ENCODE measurements at regions not wholly inside any gene's neighbourhood (a gene's known extent, or its start where the extent isn't known, plus 50 kb on each side); places are given as distances from the start of the nearest gene placed in this dataset.

DNA sequence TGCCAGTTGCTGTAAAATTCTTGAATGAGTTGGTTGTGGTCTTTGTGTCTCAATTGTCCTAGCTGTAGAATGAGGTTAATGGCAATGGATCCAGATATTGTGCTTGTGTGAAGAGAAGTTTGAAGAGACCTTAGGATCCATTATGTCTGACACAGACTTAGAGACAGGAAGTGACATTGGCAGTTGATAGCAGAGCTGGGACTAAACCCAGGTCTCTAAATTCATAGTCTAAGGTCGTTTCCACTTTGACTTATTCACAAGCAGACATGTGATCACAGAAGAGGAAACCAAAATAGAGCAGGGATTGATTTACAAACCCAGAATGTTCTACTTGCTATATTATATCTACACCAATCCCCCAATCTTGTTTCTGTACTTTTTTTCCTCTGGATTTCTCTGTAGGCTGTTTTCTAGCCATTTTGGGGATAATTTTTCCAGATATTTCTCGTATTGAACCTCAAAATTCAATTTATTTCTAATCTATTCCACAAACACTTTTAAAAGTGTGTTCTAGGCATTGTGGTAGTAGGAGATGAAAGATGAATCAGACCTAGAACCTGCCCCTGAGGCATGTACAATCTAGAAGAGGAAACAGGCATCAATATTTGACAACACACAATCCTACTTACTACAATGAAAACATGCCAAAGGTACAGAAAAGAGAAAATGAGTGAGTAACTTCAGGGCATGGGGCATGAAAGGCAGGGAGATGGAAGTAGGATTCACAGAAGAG, 123.3 kb downstream of the NFKBIZ start:
- TF ChIP-seq, protein P1, sequence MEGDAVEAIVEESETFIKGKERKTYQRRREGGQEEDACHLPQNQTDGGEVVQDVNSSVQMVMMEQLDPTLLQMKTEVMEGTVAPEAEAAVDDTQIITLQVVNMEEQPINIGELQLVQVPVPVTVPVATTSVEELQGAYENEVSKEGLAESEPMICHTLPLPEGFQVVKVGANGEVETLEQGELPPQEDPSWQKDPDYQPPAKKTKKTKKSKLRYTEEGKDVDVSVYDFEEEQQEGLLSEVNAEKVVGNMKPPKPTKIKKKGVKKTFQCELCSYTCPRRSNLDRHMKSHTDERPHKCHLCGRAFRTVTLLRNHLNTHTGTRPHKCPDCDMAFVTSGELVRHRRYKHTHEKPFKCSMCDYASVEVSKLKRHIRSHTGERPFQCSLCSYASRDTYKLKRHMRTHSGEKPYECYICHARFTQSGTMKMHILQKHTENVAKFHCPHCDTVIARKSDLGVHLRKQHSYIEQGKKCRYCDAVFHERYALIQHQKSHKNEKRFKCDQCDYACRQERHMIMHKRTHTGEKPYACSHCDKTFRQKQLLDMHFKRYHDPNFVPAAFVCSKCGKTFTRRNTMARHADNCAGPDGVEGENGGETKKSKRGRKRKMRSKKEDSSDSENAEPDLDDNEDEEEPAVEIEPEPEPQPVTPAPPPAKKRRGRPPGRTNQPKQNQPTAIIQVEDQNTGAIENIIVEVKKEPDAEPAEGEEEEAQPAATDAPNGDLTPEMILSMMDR (conservative IDR thresholded peaks at IDR 0.05 in 1 of 2, IDR thresholded peaks at IDR 0.05 in 1 of 2; ENCODE audit: low read depth in 1 of 2, low read length in 2 of 2), result no peak
- TF ChIP-seq EZH2 (IDR thresholded peaks at IDR 0.05; ENCODE audit: low read length, missing control alignments), result no peak

Data from fibroblast of lung (primary cell).